Breast epithelium (tissue), 4 donors: ENCODE measurements at regions not wholly inside any gene's neighbourhood (a gene's known extent, or its start where the extent isn't known, plus 50 kb on each side); places are given as distances from the start of the nearest gene placed in this dataset.

Source experiments
- DNase-seq, 2 donors: peaks; one replicate each; pipeline ENCODE4 v3.0.0-alpha.2; 2019; ENCODE audit warnings: low spot score in 2 of 2
- H3K27ac ChIP-seq, 2 donors: fragments of 200-600 bp; sonication (generic) in 1 of 2; one replicate each; pipeline ENCODE4 v1.5.1; 2016 to 2019; ENCODE audit warnings: mild to moderate bottlenecking in 1 of 2
- H3K27me3 ChIP-seq, 2 donors: fragments of 200-600 bp; sonication (generic) in 1 of 2; one replicate each; pipeline versions ENCODE4 v1.5.1 to v1.6.0; 2017 to 2019; ENCODE audit warnings: control low read depth in 1 of 2, mild to moderate bottlenecking in 1 of 2
- H3K36me3 ChIP-seq: fragments of 200-600 bp; one replicate; pipeline ENCODE4 v1.5.1; 2019
- H3K4me1 ChIP-seq, 2 donors: fragments of 200-600 bp; sonication (generic); one replicate each; pipeline ENCODE4 v1.5.1; 2016 to 2019; ENCODE audit warnings: control low read depth in 1 of 2
- H3K4me3 ChIP-seq, 3 donors: fragments of 200-600 bp; sonication (generic); 1 replicate in 2 of 3; 2 replicates in 1 of 3; pipeline ENCODE4 v1.5.1; 2016 to 2019; ENCODE audit warnings: mild to moderate bottlenecking in 3 of 3, moderate library complexity in 2 of 3
- H3K9me3 ChIP-seq, 2 donors: fragments of 200-600 bp; sonication (generic) in 1 of 2; one replicate each; pipeline ENCODE4 v1.5.1; 2016 to 2019; ENCODE audit warnings: control low read depth in 1 of 2
- CTCF ChIP-seq, 3 donors: fragments of 450-650 bp; IDR thresholded peaks; one replicate each; pipeline ENCODE4 v1.5.1; 2016 to 2017; ENCODE audit warnings: antibody characterized with exemption in 3 of 3, mild to moderate bottlenecking in 3 of 3, moderate library complexity in 3 of 3
- POLR2A ChIP-seq: fragments of 450-650 bp; IDR thresholded peaks from one replicate; pipeline ENCODE4 v1.6.1; 2016; ENCODE audit warnings: antibody characterized with exemption, mild to moderate bottlenecking, moderate library complexity
- POLR2AphosphoS5 ChIP-seq, 3 donors: sonication (generic); formaldehyde crosslinking; IDR thresholded peaks; one replicate each; pipeline ENCODE4 v1.6.1; 2017; ENCODE audit warnings: antibody characterized with exemption in 3 of 3
- intact Hi-C: fragments of 100-400 bp; cut with DNase I; formaldehyde crosslinking; loops from one replicate; pipeline ENCODE4 v1.15.1; 2023; ENCODE audit warnings: low total_unique reads

GRCh38 chr12:113759135-113759534, 207.0 kb downstream of the RBM19 start:
- no peak overlapping the region for H3K27ac ChIP-seq
- H3K36me3 ChIP-seq: no peaks in the 10 kb centered on the region
- no peak for DNase-seq
- intact Hi-C loops: no loop called here
- H3K4me1 ChIP-seq: no peaks in the 10 kb centered on the region
- peaks cover 0 to 37% of the 10 kb centered on the region in 2 donors for H3K27me3 ChIP-seq
- TF ChIP-seq CTCF (IDR thresholded peaks at IDR 0.05): no peak
- TF ChIP-seq POLR2A: no peak
- TF ChIP-seq POLR2AphosphoS5 (IDR thresholded peaks at IDR 0.05): no peak
- no peak overlapping the region for H3K4me3 ChIP-seq
- H3K9me3 ChIP-seq: no peaks in the 10 kb centered on the region

- H3K4me3 ChIP-seq: no peak overlapping the region
- DNase-seq: no peak
- no peaks in the 10 kb centered on the region for H3K4me1 ChIP-seq
- no peaks in the 10 kb centered on the region for H3K9me3 ChIP-seq
- H3K27ac ChIP-seq: no peak overlapping the region
- TF ChIP-seq POLR2A: no peak
- no peak for TF ChIP-seq CTCF (IDR thresholded peaks at IDR 0.05)
- TF ChIP-seq POLR2AphosphoS5 (IDR thresholded peaks at IDR 0.05): no peak
- peaks cover 0 to 30% of the 10 kb centered on the region in 2 donors for H3K27me3 ChIP-seq
- H3K36me3 ChIP-seq: no peaks in the 10 kb centered on the region
- intact Hi-C loops: no loop called here
Measured at GRCh38 chr12:113758165-113758924, 207.8 kb downstream of the RBM19 start.

GRCh38 chr12:113757221-113758002, 208.7 kb downstream of the RBM19 start:
- TF ChIP-seq POLR2AphosphoS5 (IDR thresholded peaks at IDR 0.05) (no peak), POLR2A (no peak), CTCF (IDR thresholded peaks at IDR 0.05) (no peak)
- no peaks in the 10 kb centered on the region for H3K36me3 ChIP-seq

GRCh38 chr12:113756609-113757008, 209.5 kb downstream of the RBM19 start:
- no peak overlapping the region for H3K27ac ChIP-seq
- H3K4me3 ChIP-seq: no peak overlapping the region
- intact Hi-C loops: no loop called here
- H3K36me3 ChIP-seq: no peaks in the 10 kb centered on the region
- no peak for DNase-seq
- peaks cover 0 to 2% of the 10 kb centered on the region in 2 donors for H3K9me3 ChIP-seq
- peaks cover 0 to 27% of the 10 kb centered on the region in 2 donors for H3K27me3 ChIP-seq
- no peaks in the 10 kb centered on the region for H3K4me1 ChIP-seq
- TF ChIP-seq CTCF (IDR thresholded peaks at IDR 0.05) (no peak), POLR2A (no peak), POLR2AphosphoS5 (IDR thresholded peaks at IDR 0.05) (no peak)

More at GRCh38 chr12:113757221-113758002, 208.7 kb downstream of the RBM19 start:
- no peak for DNase-seq
- intact Hi-C loops: no loop called here
- H3K4me1 ChIP-seq: no peaks in the 10 kb centered on the region
- no peaks in the 10 kb centered on the region for H3K9me3 ChIP-seq
- H3K27ac ChIP-seq: no peak overlapping the region
- peaks cover 0 to 23% of the 10 kb centered on the region in 2 donors for H3K27me3 ChIP-seq
- H3K4me3 ChIP-seq: no peak overlapping the region

GRCh38 chr12:113755098-113755497, 211.0 kb downstream of the RBM19 start:
- Histone ChIP-seq H3K36me3 (no peaks in the 10 kb centered on the region), H3K27ac (no peak overlapping the region), H3K4me1 (no peaks in the 10 kb centered on the region), H3K9me3 (peaks cover 0 to 6% of the 10 kb centered on the region in 2 donors), H3K27me3 (peaks cover 0 to 29% of the 10 kb centered on the region in 2 donors), H3K4me3 (no peak overlapping the region)
- no peak for DNase-seq
- TF ChIP-seq POLR2AphosphoS5 (IDR thresholded peaks at IDR 0.05) (no peak), CTCF (IDR thresholded peaks at IDR 0.05) (no peak), POLR2A (no peak)
- intact Hi-C loops: no loop called here
